ENCODE measurements at regions not wholly inside any gene's neighbourhood (a gene's known extent, or its start where the extent isn't known, plus 50 kb on each side); places are given as distances from the start of the nearest gene placed in this dataset.
A peak's percentile ranks its signal among the peaks of the same experiment; 100 is the strongest.

DNA sequence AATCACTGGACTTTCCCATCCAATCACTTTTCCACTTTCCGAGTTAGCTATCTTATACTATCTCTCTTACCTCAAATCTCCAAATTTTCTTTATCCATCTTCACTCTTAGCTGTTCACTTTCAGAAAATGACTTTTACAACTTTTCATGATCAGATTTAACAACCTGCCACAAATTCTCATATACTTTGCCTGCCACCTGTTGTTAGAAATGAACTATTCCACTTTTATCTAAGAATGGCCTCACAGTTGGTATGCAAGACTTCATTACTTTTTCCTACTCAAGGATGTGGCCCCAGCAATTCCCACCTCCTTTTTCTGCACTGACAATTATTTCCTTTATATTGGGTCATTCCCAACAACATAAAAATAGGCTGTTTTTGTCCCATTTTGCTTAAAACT, 93.6 kb upstream of the DEPDC1 start:
- Histone ChIP-seq H3K4me2 (no peak overlapping the region), H3K36me3 (ENCODE audit: insufficient read depth) (no peaks in the 10 kb centered on the region), H4K20me1 (ENCODE audit: insufficient read depth) (no peaks in the 10 kb centered on the region), H3K4me3 (IDR thresholded peaks at IDR 0.05; ENCODE audit: insufficient read depth, low read depth, low read length) (no peak overlapping the region), H3K27ac (no peak overlapping the region), H3K27me3 (ENCODE audit: insufficient read depth, low read depth) (no peaks in the 10 kb centered on the region), H3K4me1 (ENCODE audit: low read depth, poor library complexity, severe bottlenecking) (no peaks in the 10 kb centered on the region), H3K79me2 (ENCODE audit: insufficient read depth, low read depth) (no peaks in the 10 kb centered on the region), H3K9ac (no peak overlapping the region), H2AFZ (ENCODE audit: low read depth) (no peak overlapping the region)
- TF ChIP-seq, protein P1, sequence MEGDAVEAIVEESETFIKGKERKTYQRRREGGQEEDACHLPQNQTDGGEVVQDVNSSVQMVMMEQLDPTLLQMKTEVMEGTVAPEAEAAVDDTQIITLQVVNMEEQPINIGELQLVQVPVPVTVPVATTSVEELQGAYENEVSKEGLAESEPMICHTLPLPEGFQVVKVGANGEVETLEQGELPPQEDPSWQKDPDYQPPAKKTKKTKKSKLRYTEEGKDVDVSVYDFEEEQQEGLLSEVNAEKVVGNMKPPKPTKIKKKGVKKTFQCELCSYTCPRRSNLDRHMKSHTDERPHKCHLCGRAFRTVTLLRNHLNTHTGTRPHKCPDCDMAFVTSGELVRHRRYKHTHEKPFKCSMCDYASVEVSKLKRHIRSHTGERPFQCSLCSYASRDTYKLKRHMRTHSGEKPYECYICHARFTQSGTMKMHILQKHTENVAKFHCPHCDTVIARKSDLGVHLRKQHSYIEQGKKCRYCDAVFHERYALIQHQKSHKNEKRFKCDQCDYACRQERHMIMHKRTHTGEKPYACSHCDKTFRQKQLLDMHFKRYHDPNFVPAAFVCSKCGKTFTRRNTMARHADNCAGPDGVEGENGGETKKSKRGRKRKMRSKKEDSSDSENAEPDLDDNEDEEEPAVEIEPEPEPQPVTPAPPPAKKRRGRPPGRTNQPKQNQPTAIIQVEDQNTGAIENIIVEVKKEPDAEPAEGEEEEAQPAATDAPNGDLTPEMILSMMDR (conservative IDR thresholded peaks at IDR 0.05; ENCODE audit: low read depth, low read length): no peak

DNA sequence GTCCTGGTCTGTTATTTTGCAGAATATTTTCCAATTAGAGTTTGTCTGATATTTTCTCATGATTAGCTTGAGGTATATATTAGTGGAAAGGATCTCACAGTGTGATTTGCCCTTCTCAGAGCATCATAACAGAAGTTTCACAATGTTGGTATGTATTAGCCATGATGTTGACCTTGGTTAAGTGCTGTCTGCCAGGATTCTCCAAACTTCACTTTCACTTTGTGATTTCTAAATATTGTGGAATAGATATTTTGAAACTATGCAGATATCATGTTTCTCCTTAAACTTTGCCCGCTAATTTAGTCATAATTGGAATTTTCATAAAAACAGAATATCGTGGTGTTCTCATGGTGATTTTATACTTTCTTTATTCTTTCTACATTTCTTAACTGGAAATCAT, 98.0 kb upstream of the DEPDC1 start:
- H3K4me3 ChIP-seq (IDR thresholded peaks at IDR 0.05; ENCODE audit: insufficient read depth, low read depth, low read length): no peak overlapping the region
- H3K27me3 ChIP-seq (ENCODE audit: insufficient read depth, low read depth): no peaks in the 10 kb centered on the region
- H3K9ac ChIP-seq: no peak overlapping the region
- H2AFZ ChIP-seq (ENCODE audit: low read depth): no peak overlapping the region
- H3K4me1 ChIP-seq (ENCODE audit: low read depth, poor library complexity, severe bottlenecking): no peaks in the 10 kb centered on the region
- H3K27ac ChIP-seq: no peak overlapping the region
- H4K20me1 ChIP-seq (ENCODE audit: insufficient read depth): no peaks in the 10 kb centered on the region
- H3K79me2 ChIP-seq (ENCODE audit: insufficient read depth, low read depth): no peaks in the 10 kb centered on the region
- no peaks in the 10 kb centered on the region for H3K36me3 ChIP-seq (ENCODE audit: insufficient read depth)
- H3K4me2 ChIP-seq: no peak overlapping the region
- TF ChIP-seq, protein P1 (conservative IDR thresholded peaks at IDR 0.05; ENCODE audit: low read depth, low read length): no peak

DNA sequence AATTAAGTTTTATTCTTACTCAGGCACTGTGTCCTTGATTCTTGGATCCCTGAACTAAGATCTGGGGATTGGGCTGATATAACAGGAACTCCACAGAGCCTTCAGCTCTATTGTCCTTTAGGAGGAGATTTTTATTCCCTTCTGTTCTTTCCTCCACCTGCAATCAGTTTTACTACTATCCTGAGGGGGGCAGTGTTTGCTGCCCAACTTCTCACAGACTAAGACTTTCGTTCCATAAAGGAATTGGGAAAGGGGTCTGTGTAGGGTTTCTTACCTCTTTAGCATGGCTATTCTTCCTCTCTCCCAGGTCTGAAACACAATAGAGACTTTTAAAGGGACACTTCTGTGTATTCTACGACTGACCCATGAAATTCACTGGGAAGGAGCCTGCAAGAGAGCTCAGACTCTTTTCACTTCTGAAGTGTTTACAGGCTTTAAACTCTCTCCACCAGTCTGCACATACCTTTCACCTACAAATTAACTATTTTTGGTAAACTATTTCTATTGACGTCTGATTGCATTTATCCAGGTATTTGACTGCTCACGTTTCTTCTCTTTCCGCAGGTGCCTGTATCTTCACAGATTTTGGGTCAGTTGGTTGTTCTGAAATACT, 103.3 kb upstream of the DEPDC1 start:
- TF ChIP-seq, protein P1 (conservative IDR thresholded peaks at IDR 0.05; ENCODE audit: low read depth, low read length): peak; percentile 63
- Histone ChIP-seq H3K79me2 (ENCODE audit: insufficient read depth, low read depth) (no peaks in the 10 kb centered on the region), H3K4me3 (IDR thresholded peaks at IDR 0.05; ENCODE audit: insufficient read depth, low read depth, low read length) (no peak overlapping the region), H3K27me3 (ENCODE audit: insufficient read depth, low read depth) (no peaks in the 10 kb centered on the region), H3K9ac (no peak overlapping the region), H4K20me1 (ENCODE audit: insufficient read depth) (no peaks in the 10 kb centered on the region), H3K4me2 (no peak overlapping the region), H3K36me3 (ENCODE audit: insufficient read depth) (no peaks in the 10 kb centered on the region), H3K27ac (no peak overlapping the region), H3K4me1 (ENCODE audit: low read depth, poor library complexity, severe bottlenecking) (no peaks in the 10 kb centered on the region), H2AFZ (ENCODE audit: low read depth) (no peak overlapping the region)

DNA sequence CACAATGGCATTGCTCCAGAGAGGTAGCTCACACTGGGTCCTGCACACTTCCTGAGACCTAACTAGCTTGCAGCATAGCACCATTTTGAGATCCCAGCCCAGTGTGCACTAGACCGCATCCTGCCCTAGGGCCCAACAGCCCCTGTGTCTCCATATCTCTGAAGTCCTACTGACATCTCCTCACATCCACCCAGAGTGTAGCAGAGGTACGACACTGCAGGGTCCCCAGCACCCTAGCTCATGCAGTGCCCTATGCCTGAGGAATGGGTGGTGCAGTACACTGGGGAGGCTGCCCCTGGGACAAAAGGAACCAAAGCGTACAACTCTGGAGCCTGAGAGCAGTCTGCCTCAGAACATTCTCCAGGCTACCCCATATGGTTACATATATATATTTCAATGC, 111.4 kb upstream of the DEPDC1 start:
- no peaks in the 10 kb centered on the region for H3K79me2 ChIP-seq (ENCODE audit: insufficient read depth, low read depth)
- H3K36me3 ChIP-seq (ENCODE audit: insufficient read depth): no peaks in the 10 kb centered on the region
- no peak overlapping the region for H3K4me2 ChIP-seq
- H4K20me1 ChIP-seq (ENCODE audit: insufficient read depth): no peaks in the 10 kb centered on the region
- H3K9ac ChIP-seq: no peak overlapping the region
- no peaks in the 10 kb centered on the region for H3K27me3 ChIP-seq (ENCODE audit: insufficient read depth, low read depth)
- no peaks in the 10 kb centered on the region for H3K4me1 ChIP-seq (ENCODE audit: low read depth, poor library complexity, severe bottlenecking)
- TF ChIP-seq, protein P1 (conservative IDR thresholded peaks at IDR 0.05; ENCODE audit: low read depth, low read length): no peak
- no peak overlapping the region for H3K27ac ChIP-seq
- H2AFZ ChIP-seq (ENCODE audit: low read depth): no peak overlapping the region
- H3K4me3 ChIP-seq (IDR thresholded peaks at IDR 0.05; ENCODE audit: insufficient read depth, low read depth, low read length): no peak overlapping the region
